ENCODE measurements at regions not wholly inside any gene's neighbourhood (a gene's known extent, or its start where the extent isn't known, plus 50 kb on each side); places are given as distances from the start of the nearest gene placed in this dataset.

GRCh38 chr4:24440765-24441164 is 143.6 kb downstream of the DHX15 start:
- no peak for DNase-seq (ENCODE audit: low read depth)
- H3K4me3 ChIP-seq (ENCODE audit: low read depth, low read length) = no peak overlapping the region
- no peak for TF ChIP-seq CTCF (conservative IDR thresholded peaks at IDR 0.05; ENCODE audit: low read depth, low read length)

- TF ChIP-seq CTCF (conservative IDR thresholded peaks at IDR 0.05; ENCODE audit: low read depth, low read length) = no peak
- no peak for DNase-seq (ENCODE audit: low read depth)
- H3K4me3 ChIP-seq (ENCODE audit: low read depth, low read length) = no peak overlapping the region
Measured at GRCh38 chr4:24434241-24434640, 150.1 kb downstream of the DHX15 start.

GRCh38 chr4:24433515-24434214 is 150.7 kb downstream of the DHX15 start:
- no peak for DNase-seq (ENCODE audit: low read depth)
- no peak for TF ChIP-seq CTCF (conservative IDR thresholded peaks at IDR 0.05; ENCODE audit: low read depth, low read length)
- H3K4me3 ChIP-seq (ENCODE audit: low read depth, low read length) = no peak overlapping the region

- peak; percentile 11 for TF ChIP-seq CTCF (conservative IDR thresholded peaks at IDR 0.05; ENCODE audit: low read depth, low read length)
- H3K4me3 ChIP-seq (ENCODE audit: low read depth, low read length) = no peak overlapping the region
- DNase-seq (ENCODE audit: low read depth) = peak; percentile 7
Measured at GRCh38 chr4:24428850-24429249, 155.5 kb downstream of the DHX15 start.

- DNase-seq (ENCODE audit: low read depth) = no peak
- no peak overlapping the region for H3K4me3 ChIP-seq (ENCODE audit: low read depth, low read length)
- no peak for TF ChIP-seq CTCF (conservative IDR thresholded peaks at IDR 0.05; ENCODE audit: low read depth, low read length)
Measured at GRCh38 chr4:24426557-24426956, 157.8 kb downstream of the DHX15 start.

- no peak for DNase-seq (ENCODE audit: low read depth)
- no peak for TF ChIP-seq CTCF (conservative IDR thresholded peaks at IDR 0.05; ENCODE audit: low read depth, low read length)
- no peak overlapping the region for H3K4me3 ChIP-seq (ENCODE audit: low read depth, low read length)
Measured at GRCh38 chr4:24425863-24426262, 158.5 kb downstream of the DHX15 start.

GRCh38 chr4:24423670-24424069 is 160.7 kb downstream of the DHX15 start:
- TF ChIP-seq CTCF (conservative IDR thresholded peaks at IDR 0.05; ENCODE audit: low read depth, low read length) = no peak
- no peak for DNase-seq (ENCODE audit: low read depth)
- H3K4me3 ChIP-seq (ENCODE audit: low read depth, low read length) = no peak overlapping the region

All from choroid plexus epithelial cell (primary cell).